Activated naive CD8-positive, alpha-beta T cell treated with anti-CD3 and anti-CD28 coated beads, Interleukin-2, amount 50 U/mL, for 24 hours (primary cell): ENCODE measurements at regions not wholly inside any gene's neighbourhood (a gene's known extent, or its start where the extent isn't known, plus 50 kb on each side); places are given as distances from the start of the nearest gene placed in this dataset.

ENCODE experiments used
- ATAC-seq: fragments of 150-1000 bp; cut with Tn5 transposase; one replicate; pipeline ENCODE4 v1.10.0; 2021
- DNase-seq: peaks from one replicate; pipeline ENCODE4 v3.0.0; 2021
- H3K27ac Mint-ChIP-seq: one replicate; pipeline ENCODE4 v1.8.0; 2021; ENCODE audit warnings: mild to moderate bottlenecking, mixed read lengths
- H3K27me3 Mint-ChIP-seq: one replicate; pipeline ENCODE4 v1.8.0; 2021; ENCODE audit warnings: mixed read lengths
- H3K36me3 Mint-ChIP-seq: one replicate; pipeline ENCODE4 v1.8.0; 2021; ENCODE audit warnings: low read depth, mixed read lengths
- H3K4me1 Mint-ChIP-seq: one replicate; pipeline ENCODE4 v1.8.0; 2021; ENCODE audit warnings: mixed read lengths
- H3K4me3 Mint-ChIP-seq: one replicate; pipeline ENCODE4 v1.8.0; 2021; ENCODE audit warnings: mild to moderate bottlenecking, moderate library complexity, mixed read lengths
- H3K9me3 Mint-ChIP-seq: one replicate; pipeline ENCODE4 v1.8.0; 2021; ENCODE audit warnings: mixed read lengths

- no peak for ATAC-seq
- Mint-ChIP-seq H3K4me3 (no peak overlapping the region), H3K9me3 (peaks cover 34% of the 10 kb centered on the region), H3K27ac (no peak overlapping the region), H3K27me3 (no peaks in the 10 kb centered on the region), H3K4me1 (no peaks in the 10 kb centered on the region), H3K36me3 (no peaks in the 10 kb centered on the region)
- no peak for DNase-seq
These were observed 442.2 kb downstream of the RNF144B start for GRCh38 chr6:18829272-18829870.

GRCh38 chr6:18835976-18836375, 448.8 kb downstream of the RNF144B start:
- no peak for ATAC-seq
- H3K27me3 Mint-ChIP-seq: no peaks in the 10 kb centered on the region

GRCh38 chr6:18837013-18837412, 449.9 kb downstream of the RNF144B start:
- no peak for DNase-seq
- ATAC-seq: no peak
- Mint-ChIP-seq H3K4me3 (no peak overlapping the region), H3K4me1 (no peaks in the 10 kb centered on the region), H3K9me3 (peaks cover 7% of the 10 kb centered on the region), H3K27me3 (no peaks in the 10 kb centered on the region), H3K36me3 (no peaks in the 10 kb centered on the region), H3K27ac (no peak overlapping the region)

More at GRCh38 chr6:18835976-18836375, 448.8 kb downstream of the RNF144B start:
- H3K36me3 Mint-ChIP-seq: no peaks in the 10 kb centered on the region
- peaks cover 6% of the 10 kb centered on the region for H3K9me3 Mint-ChIP-seq
- no peak for DNase-seq
- no peaks in the 10 kb centered on the region for H3K4me1 Mint-ChIP-seq
- H3K4me3 Mint-ChIP-seq: no peak overlapping the region
- H3K27ac Mint-ChIP-seq: no peak overlapping the region

GRCh38 chr6:18842534-18842933, 455.4 kb downstream of the RNF144B start:
- DNase-seq: no peak
- no peaks in the 10 kb centered on the region for H3K27me3 Mint-ChIP-seq
- no peak for ATAC-seq
- no peak overlapping the region for H3K27ac Mint-ChIP-seq
- H3K9me3 Mint-ChIP-seq: peaks cover 10% of the 10 kb centered on the region
- H3K4me3 Mint-ChIP-seq: no peak overlapping the region
- H3K36me3 Mint-ChIP-seq: no peaks in the 10 kb centered on the region
- no peaks in the 10 kb centered on the region for H3K4me1 Mint-ChIP-seq

- no peak for DNase-seq
- Mint-ChIP-seq H3K27ac (no peak overlapping the region), H3K27me3 (no peaks in the 10 kb centered on the region), H3K4me3 (no peak overlapping the region), H3K4me1 (no peaks in the 10 kb centered on the region), H3K36me3 (no peaks in the 10 kb centered on the region), H3K9me3 (peaks cover 10% of the 10 kb centered on the region)
- no peak for ATAC-seq
These were observed 458.7 kb downstream of the RNF144B start for GRCh38 chr6:18845896-18846295.

- H3K4me1 Mint-ChIP-seq: no peaks in the 10 kb centered on the region
- no peak for DNase-seq
- no peaks in the 10 kb centered on the region for H3K27me3 Mint-ChIP-seq
- no peak overlapping the region for H3K4me3 Mint-ChIP-seq
- no peaks in the 10 kb centered on the region for H3K36me3 Mint-ChIP-seq
- no peak for ATAC-seq
- H3K27ac Mint-ChIP-seq: no peak overlapping the region
- H3K9me3 Mint-ChIP-seq: peaks cover 10% of the 10 kb centered on the region
These were observed 459.2 kb downstream of the RNF144B start for GRCh38 chr6:18846327-18846726.

- ATAC-seq (no peak), DNase-seq (no peak)
- no peaks in the 10 kb centered on the region for H3K27me3 Mint-ChIP-seq
- H3K36me3 Mint-ChIP-seq: no peaks in the 10 kb centered on the region
- no peaks in the 10 kb centered on the region for H3K9me3 Mint-ChIP-seq
- H3K27ac Mint-ChIP-seq: no peak overlapping the region
- no peaks in the 10 kb centered on the region for H3K4me1 Mint-ChIP-seq
- H3K4me3 Mint-ChIP-seq: no peak overlapping the region
These were observed 474.1 kb downstream of the RNF144B start for GRCh38 chr6:18861204-18861603.

- Mint-ChIP-seq H3K27ac (no peak overlapping the region), H3K9me3 (peaks cover 4% of the 10 kb centered on the region), H3K27me3 (no peaks in the 10 kb centered on the region), H3K36me3 (no peaks in the 10 kb centered on the region), H3K4me1 (no peaks in the 10 kb centered on the region), H3K4me3 (no peak overlapping the region)
- DNase-seq (no peak), ATAC-seq (no peak)
These were observed 496.1 kb downstream of the RNF144B start for GRCh38 chr6:18883268-18883667.

- H3K4me1 Mint-ChIP-seq: no peaks in the 10 kb centered on the region
- H3K4me3 Mint-ChIP-seq: no peak overlapping the region
- H3K36me3 Mint-ChIP-seq: no peaks in the 10 kb centered on the region
- ATAC-seq: no peak
- no peak overlapping the region for H3K27ac Mint-ChIP-seq
- DNase-seq: no peak
- H3K27me3 Mint-ChIP-seq: no peaks in the 10 kb centered on the region
- H3K9me3 Mint-ChIP-seq: peaks cover 4% of the 10 kb centered on the region
These were observed 496.7 kb downstream of the RNF144B start for GRCh38 chr6:18883851-18884250.

- H3K4me3 Mint-ChIP-seq: no peak overlapping the region
- H3K27ac Mint-ChIP-seq: no peak overlapping the region
- DNase-seq (no peak), ATAC-seq (no peak)
- peaks cover 4% of the 10 kb centered on the region for H3K9me3 Mint-ChIP-seq
- H3K4me1 Mint-ChIP-seq: no peaks in the 10 kb centered on the region
- no peaks in the 10 kb centered on the region for H3K27me3 Mint-ChIP-seq
- no peaks in the 10 kb centered on the region for H3K36me3 Mint-ChIP-seq
These were observed 506.6 kb downstream of the RNF144B start for GRCh38 chr6:18893540-18894269.

- no peak for DNase-seq
- Mint-ChIP-seq H3K4me3 (no peak overlapping the region), H3K9me3 (peaks cover 4% of the 10 kb centered on the region), H3K4me1 (no peaks in the 10 kb centered on the region), H3K27me3 (no peaks in the 10 kb centered on the region), H3K36me3 (no peaks in the 10 kb centered on the region), H3K27ac (no peak overlapping the region)
- ATAC-seq: no peak
These were observed 510.2 kb downstream of the RNF144B start for GRCh38 chr6:18897350-18897749.

- DNase-seq (no peak), ATAC-seq (no peak)
- H3K9me3 Mint-ChIP-seq: peaks cover 3% of the 10 kb centered on the region
- H3K4me3 Mint-ChIP-seq: no peak overlapping the region
- no peaks in the 10 kb centered on the region for H3K27me3 Mint-ChIP-seq
- no peaks in the 10 kb centered on the region for H3K36me3 Mint-ChIP-seq
- H3K27ac Mint-ChIP-seq: no peak overlapping the region
- H3K4me1 Mint-ChIP-seq: no peaks in the 10 kb centered on the region
These were observed 517.5 kb downstream of the RNF144B start for GRCh38 chr6:18904681-18905080.

GRCh38 chr6:18920701-18921100, 533.6 kb downstream of the RNF144B start:
- H3K36me3 Mint-ChIP-seq: no peaks in the 10 kb centered on the region
- H3K4me1 Mint-ChIP-seq: no peaks in the 10 kb centered on the region
- H3K27ac Mint-ChIP-seq: no peak overlapping the region
- H3K4me3 Mint-ChIP-seq: no peak overlapping the region
- H3K27me3 Mint-ChIP-seq: no peaks in the 10 kb centered on the region
- peaks cover 7% of the 10 kb centered on the region for H3K9me3 Mint-ChIP-seq
- DNase-seq (no peak), ATAC-seq (no peak)

GRCh38 chr6:18931086-18931485, 543.9 kb downstream of the RNF144B start:
- ATAC-seq (no peak), DNase-seq (no peak)
- Mint-ChIP-seq H3K4me1 (no peaks in the 10 kb centered on the region), H3K27me3 (no peaks in the 10 kb centered on the region), H3K9me3 (peaks cover 4% of the 10 kb centered on the region), H3K4me3 (no peak overlapping the region), H3K36me3 (no peaks in the 10 kb centered on the region), H3K27ac (no peak overlapping the region)

GRCh38 chr6:18958146-18958545, 571.0 kb downstream of the RNF144B start:
- DNase-seq (no peak), ATAC-seq (no peak)
- H3K27ac Mint-ChIP-seq: no peak overlapping the region
- H3K27me3 Mint-ChIP-seq: no peaks in the 10 kb centered on the region
- no peak overlapping the region for H3K4me3 Mint-ChIP-seq
- H3K36me3 Mint-ChIP-seq: no peaks in the 10 kb centered on the region
- H3K9me3 Mint-ChIP-seq: peaks cover 7% of the 10 kb centered on the region
- H3K4me1 Mint-ChIP-seq: no peaks in the 10 kb centered on the region
